NCI-H446 treated with DMSO at 0.1 percent for 48 hours (cell line): ENCODE measurements at regions not wholly inside any gene's neighbourhood (a gene's known extent, or its start where the extent isn't known, plus 50 kb on each side); places are given as distances from the start of the nearest gene placed in this dataset.
"Not testable (repeated sequence)": the region's sequence is repeated elsewhere in the genome, so short reads cannot be mapped to it uniquely, and the experiment has no call there.

ENCODE experiments used
- DNase-seq: peaks from one replicate; lab custom pipeline; 2025; lab: John Stamatoyannopoulos, UW

DNA sequence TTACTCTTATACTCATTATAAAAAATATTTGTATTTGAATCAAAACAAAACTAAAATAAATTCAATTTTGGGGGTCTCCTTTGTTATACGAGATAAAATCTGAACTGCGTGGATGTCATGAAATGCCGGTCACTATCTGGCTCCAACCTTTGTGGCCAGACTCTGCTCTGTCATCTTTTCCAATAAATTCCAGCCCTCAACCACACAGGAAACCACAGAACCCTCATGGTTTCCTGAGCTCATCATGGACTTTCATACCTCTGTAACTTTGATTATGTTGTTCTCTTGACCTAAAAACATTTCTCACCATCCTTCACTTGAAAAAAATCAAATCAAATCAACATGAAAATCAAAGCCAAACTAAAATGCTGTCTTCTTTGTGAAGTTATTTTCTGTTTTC lies 724.7 kb downstream of the METTL4 start:
- DNase-seq, result no peak

DNA sequence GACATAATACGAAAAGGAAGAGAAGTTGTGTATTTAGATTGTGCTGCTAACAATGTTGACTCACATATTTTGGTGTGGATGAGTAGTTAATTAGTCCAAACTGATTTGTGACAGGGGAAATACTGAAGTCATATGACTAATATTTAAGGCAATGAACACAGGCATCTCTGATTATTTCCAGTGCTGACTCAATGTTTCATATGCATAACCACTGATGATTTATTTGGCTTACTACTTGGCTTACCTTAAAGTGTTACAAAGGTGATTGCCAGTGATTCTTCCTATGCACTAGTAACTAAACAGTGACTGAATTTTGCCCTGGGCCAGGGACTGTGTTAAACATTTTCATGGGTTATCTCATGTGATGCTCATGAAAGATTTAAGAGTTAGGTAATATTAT lies 722.6 kb downstream of the METTL4 start:
- DNase-seq, result no peak

DNA sequence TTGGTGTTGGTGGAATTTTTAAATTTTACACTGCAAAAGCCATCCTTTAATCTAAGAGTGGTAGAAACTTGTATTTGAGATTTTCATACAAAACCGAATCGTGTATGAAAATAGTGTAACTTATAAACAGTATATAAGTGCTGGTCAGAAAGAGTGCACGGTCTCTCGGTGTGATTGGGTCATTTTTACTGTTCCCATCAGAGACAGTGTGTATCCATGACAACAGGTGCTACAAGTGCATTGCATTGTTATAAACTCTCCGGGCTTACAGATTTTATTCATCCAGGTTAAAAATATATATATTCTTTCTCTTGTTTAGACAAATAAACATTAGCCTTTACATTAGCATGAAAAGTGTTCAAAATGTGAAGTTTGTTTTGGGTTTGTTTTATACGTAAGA lies 721.9 kb downstream of the METTL4 start:
- no peak for DNase-seq

DNA sequence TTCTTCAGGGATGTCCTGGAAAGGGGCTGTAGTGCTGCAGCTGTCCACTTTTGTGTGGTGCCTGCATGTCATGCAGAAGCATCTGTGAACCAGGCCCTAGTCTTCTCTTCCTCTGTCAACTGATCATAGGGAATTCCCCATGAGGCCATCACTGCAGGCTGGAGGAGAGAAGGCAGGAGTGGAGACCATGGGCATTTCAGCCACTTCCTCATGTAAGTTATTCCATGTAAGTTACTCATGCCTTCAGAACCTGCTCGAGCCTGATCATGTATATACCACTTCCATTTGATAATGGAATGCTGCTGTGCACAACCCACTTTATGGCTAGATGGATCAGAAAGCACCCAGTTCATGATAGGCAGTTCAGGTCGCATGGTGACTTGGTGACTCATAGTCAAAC lies 714.0 kb downstream of the METTL4 start:
- not testable (repeated sequence) for DNase-seq

DNA sequence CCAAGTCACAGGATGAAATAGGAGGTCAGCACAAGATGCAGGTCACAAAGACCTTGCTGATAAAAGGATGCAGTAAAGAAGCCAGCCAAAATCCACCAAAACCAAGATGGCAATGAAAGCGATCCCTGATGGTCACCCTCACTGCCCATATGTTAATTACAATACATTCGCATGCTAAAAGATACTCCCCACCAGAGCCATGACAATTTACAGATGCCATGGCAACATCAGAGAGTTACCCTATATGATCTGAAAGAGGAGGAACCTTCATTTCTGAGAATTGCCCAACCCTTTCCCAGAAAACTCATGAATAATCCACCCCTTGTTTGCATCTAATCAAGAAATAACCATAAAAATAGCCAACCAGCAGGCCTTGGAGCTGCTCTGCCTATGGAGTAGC lies 709.8 kb downstream of the METTL4 start:
- no peak for DNase-seq

DNA sequence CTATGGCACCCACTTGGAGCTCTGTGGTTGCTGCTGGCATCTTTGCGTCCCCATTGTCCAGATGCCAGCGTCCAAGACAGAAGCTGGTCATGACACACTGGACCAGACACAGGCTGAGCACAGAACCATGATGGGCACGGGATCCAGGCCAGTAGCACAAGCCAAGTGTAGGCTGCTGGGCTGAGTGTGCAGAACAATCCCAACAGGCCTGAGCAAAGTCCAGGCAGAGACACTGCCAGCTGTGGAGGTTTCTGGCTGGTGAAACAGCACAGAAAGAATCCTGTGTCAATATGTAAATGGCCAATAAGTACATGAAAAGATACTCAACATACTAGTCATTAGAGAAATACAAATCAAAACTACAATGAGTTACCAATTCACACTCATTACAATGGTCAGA lies 705.4 kb downstream of the METTL4 start:
- no peak for DNase-seq

DNA sequence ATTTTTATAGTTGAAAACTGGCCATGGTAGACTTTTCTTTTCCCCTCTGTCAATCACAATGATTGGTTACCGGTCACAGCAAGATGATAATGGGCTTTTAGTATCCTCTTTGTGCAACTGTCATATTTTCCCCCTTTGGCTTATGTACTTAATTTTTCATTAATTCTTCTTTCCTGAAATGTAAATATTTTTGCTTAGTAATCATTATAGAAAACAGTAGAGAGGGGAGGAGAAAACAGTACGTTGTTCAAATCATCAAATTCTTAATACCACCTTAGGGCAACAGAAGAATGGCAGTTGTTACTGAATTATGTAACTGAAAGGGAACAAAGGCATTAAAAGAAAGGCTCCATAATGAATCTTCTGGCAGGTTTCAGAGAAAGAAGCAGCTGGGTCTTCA lies 699.0 kb downstream of the METTL4 start:
- DNase-seq, result no peak

DNA sequence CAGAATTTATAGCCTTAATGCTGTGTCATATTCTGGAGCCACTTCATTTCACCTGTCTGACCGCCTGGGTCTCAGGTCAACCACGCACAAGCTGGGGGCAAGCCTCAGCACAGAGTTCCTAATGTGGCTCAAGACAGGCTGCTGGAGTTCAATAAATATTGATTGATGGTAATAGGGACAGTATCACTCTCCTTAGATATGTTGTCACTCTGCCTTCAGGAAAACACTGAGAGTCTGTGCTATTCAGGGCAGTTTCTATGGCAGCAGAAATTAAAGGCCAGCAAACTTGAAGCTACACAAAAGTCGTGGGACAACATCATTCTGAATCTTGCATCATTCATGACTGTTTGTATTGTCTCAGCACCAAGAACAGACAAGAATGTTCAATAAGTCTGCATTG lies 696.1 kb downstream of the METTL4 start:
- DNase-seq, result no peak

DNA sequence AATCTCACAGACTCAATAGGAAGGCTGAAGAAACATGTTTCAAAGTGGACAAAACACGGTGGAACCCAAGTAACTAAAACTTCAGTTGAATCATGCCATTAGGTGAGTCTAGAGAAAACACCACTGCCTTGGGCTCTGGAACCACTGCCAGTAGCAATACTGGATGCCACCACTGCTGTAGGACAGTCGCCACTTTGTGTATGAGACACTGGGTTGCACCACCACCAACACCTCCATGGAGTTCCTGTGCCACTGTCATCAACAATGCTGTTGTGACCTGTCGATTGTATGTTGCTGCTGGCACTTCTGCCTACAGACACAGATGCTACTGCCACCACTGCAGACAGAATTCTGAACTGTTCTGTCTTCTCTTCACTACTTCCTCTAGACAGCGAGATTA lies 686.7 kb downstream of the METTL4 start:
- DNase-seq, result no peak

DNA sequence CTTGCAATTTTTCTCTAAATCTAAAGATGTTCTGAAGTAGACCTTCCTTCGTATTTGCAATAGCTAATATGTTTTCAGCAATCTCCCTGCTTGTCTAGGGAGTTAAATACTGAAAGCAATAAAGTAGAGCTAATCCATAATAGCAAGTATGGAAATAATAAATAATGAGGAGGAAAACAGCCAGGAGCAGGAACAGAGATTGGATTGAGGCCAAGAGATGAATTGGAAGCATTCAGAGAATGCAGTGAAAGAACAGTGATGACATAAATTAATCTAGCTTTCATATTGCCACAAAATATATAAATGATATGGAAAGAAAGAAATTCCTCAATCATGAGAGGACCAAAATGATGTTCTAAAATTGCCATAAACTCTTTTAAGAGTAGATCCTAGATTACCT lies 679.7 kb downstream of the METTL4 start:
- no peak for DNase-seq

DNA sequence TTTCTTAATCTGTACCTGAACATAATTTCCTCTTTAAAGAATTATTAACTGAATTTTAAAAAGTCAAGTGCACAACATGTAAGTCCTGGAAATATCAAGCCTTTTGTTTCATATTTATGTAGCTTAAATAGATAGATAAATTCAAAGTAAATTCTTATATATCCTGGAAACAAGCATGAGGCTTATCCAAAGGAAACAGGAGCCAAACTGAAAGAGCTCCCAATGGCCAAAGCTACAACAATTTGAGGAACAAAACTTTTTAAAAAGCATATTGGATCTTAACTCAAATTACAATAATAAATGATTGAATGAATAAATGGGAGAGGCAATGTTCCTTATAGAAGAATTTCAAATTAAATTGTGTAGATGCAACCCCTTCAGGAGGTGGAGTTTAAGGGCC lies 679.1 kb downstream of the METTL4 start:
- DNase-seq, result no peak

DNA sequence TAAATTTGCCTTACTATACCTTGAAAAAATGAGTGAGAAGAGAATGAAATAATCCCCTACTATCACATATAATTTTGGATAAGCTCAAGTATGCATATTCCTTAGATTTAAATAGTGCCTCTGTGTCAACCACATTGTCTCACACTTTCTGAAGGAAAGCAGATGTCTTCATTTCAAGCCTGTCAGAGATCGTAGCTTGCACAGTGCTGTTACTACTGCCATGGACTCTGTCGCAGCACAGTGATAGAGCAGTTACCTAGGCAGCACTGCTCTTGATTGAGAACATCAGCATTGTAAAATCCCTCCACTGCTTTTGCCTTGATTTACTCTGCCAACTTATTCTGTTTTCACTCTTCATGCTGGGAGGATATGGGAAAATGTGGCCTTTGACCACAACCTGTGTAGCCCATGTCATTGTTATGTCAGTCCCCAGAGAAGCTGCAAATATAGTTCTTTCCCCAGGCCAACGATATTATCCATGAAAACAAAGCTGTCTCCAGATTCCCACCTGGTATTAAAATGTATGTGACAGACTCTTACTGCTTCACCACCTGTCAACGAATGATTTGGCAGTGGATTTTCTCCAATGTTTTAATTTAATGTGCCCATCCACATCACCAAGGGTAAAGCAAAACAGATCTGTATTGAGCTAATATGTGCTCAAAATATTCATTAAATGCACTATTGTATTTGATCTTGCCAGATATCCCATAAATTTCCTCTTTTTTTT lies 675.7 kb downstream of the METTL4 start:
- no peak for DNase-seq

DNA sequence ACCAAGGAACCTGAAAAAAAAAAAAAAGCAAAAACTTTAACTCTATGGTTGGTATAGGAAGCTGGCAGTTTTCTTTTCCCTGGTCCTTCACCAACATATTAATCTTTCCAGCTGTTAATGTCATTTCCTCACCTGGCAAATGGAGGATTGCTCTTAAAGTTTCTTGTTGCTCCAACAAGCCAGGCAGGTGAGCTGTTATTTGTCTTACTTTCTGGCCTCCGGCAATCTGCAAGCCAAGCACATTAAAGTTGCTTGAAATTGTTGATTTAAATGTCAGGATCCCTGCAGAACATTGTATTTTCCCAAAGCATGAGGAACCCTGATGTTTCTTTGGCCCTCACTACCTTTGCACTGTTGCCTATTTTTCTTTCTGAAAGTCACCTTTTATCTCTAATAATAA lies 664.9 kb downstream of the METTL4 start:
- no peak for DNase-seq

DNA sequence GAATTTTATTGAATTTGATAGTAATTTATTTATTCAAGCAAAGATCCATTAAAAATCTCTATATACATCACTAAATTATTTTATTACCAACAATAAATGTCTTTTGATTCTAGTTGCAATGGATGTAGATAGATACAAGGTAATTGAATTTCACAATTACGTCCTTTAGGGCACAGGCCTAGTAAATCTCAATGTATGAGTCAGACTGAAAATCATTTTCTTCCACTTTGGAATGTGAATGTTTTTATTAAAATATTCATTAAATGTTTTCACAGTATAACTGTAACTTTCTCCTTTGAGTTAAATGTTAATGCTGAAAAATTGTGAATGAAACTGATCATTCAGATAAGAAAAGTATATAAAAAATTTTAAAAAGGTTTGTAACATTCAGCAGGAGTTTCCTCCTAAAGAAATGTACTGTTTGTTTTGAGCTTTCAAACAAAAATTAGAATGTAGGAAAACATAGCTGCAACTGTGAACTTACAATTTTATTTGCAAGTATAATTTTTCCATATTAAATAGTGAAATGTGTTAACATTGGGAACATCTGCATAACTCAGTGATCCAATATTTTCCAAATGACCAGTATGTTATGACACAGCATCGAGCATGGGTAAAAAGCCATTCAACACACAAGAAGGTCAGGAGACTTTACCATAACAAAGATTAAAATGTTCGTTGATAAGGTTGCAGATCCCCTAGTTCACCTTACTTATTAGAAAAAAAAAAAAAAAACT lies 663.7 kb downstream of the METTL4 start:
- no peak for DNase-seq

DNA sequence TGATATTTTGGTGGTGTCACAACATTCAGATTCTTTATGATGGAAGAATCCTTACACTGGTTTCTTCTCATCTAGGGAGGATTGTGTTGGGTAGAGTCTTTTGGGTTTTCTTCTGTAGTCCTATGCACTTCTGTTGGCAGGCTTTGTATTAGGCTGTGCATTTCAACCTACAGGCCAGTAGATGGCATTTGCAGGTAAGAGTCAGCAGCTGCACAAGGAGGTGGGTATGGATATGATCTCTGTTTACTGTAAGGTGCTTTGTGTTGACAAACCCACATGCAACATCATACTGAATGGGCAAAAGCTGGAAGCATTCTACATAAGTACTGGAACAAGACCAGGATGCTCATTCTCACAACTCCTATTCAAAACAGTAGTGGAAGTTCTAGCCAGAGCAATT lies 656.8 kb downstream of the METTL4 start:
- DNase-seq, result no peak

DNA sequence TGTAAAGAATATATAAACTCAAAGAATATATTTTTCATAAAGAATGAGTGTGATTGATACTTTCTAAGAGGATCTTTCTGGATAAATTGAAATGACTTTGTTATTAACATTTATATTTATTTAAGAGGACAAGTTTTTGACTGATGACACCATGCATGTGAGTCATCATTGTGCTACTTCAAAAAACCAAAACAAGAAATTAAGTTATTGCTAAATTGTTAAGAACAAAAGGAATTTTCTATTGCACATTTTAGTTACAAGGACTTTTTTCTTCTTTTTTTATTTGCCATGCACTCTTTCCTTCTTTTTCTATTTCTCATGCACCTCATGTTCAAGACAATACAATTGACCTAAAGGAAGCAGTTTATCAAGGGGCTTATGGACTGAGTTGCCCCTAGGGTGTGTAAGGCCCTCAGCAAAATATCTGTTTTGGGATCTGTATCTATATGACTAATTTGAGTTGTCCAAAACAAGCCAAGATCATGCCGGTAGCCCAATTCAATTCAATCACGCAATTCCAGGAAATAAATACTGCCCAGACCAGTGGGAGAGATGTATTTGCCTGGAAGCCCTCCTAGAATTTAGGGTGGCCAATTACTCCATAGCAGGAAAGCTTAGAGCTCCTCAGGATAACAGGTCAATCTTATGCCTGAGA lies 654.3 kb downstream of the METTL4 start:
- no peak for DNase-seq

DNA sequence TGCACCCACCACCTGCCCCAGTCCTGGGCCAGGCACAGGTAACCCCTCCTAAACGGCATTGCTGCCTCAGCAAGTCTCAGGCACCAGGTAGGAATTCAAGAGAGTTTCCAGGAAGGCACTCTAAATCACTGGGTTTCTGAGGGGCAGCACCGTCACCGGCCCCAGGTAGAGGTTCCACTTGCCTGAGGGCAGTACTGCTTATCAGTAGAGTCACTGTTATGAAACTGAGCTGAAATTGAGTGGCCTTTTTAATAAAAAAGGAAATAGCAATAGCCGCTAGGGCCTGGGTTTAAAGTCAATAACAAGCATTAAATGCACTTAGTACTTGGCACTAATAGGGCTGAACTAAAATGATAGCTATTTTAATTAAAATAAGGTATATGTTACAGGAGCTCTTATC lies 653.7 kb downstream of the METTL4 start:
- DNase-seq, result no peak

DNA sequence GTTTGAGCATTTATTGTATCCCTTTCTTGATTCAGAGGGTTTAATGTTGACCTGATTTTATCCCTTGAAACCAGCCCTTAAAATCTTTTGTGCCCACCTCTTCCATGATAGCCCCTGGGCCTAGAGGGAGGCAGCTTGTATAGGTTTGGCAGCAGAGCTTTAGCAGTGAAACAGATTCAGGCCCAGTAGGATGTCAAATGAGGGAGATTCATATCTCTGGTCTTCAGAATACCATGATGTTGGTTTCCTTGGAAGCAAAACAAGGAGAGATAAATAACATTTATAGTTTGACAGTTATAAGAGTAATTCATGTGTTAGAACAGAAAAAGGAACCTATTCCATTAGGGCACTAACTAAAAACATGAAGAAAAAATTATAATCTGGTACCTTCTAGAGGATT lies 649.2 kb downstream of the METTL4 start:
- no peak for DNase-seq

DNA sequence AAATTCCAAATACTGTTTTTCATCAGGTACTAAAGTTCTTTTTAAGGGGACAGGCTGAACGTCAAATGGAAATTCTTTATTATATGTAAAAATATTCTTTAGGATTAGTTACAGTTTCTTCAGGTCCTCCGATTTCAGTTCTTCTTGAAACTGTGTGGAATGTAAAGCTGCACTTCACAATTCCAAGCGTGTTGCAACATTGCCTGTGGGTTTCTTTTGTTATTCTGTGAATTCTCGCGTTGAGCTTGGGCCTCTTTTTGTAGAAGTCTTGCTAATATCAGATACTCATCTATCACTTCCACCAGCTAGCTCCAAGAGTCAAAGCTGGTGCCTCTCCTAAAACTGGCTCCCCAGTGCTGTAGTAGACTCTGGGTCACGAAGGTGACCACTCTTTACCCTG lies 642.6 kb downstream of the METTL4 start:
- no peak for DNase-seq

DNA sequence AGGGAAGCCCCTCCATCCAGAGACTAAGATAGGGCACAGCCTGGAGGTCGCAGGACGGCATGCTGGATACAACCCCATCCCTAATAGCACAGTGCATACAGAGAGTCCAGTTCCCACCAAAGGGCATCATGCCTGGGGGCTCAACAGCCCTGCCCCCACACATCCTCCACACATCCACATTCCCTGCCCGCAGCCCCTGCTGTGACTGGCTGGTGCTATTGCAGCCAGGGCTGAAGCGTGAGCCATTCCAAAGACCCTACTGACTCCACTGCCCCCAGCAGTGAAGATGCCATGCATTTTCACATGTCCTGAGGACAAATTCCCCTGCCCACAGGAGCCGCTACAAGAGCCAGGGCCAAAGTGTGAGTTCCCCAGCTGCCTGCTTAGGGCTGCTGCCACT lies 641.6 kb downstream of the METTL4 start:
- DNase-seq, result no peak

DNA sequence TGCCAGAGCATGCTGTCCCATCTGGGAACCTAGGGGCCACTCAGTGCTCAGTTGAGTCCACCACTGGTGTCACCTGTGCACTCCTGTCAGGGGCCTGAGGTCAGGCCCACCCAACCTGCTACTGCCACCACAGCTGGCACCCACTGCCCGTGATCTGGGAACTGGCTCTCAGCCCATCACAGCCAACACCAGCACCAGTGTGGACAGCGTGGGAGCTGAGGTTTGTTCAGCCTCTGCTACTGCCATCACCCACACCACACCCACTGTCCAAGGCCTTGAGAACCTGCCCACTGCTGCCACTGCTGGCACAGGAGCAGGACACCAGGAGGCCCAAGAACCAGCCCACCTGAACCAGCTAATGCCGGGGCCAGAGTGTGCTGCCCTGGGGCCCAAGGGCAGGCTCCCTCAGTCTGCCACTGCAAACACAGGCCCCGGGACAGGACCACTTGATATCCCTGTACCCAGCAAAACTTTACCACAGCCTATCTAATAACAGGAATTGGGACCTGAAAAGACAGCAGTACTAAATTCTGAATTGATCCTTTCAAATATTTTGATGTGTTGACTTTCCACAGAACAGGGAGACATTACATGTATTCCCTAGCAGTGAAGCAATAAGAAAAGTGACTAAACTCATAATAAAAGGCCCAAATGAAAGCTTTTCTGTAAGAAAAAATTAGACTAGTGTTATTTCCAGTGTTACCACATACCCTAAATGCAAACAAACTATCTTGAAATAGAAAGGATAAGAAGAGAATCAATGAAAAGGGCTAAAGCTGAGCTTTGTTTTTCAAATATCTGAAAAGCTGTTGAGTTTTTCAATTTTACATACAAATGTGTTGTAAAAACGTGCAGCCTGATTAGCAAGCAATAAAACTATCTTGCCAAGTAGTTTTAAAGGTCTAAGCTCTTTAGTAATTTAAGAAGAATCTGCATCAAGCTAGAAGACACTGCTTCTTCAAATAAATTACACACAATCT lies 640.7 kb downstream of the METTL4 start:
- DNase-seq, result no peak

DNA sequence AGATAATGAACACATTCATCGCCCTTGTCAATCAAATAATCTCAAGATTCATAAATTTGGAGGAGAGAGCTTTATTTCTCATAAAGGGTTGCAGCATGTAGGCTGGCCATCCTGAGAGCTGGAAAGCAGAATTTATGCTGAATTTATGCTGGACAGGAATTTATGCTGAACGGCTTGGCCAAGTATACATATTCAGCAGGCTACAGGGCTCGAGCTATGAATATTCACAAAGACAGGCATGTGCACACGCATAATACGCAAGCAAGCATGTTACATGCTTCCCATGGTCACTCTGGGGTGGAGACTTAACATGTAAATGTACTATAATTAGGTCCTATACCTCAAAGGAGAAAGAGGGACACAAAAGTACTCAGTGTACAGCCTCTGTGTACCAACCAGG lies 618.8 kb downstream of the METTL4 start:
- DNase-seq, result no peak
